WERI-Rb-1 (cell line): ENCODE measurements at regions not wholly inside any gene's neighbourhood (a gene's known extent, or its start where the extent isn't known, plus 50 kb on each side); places are given as distances from the start of the nearest gene placed in this dataset.
"Not testable (repeated sequence)": the region's sequence is repeated elsewhere in the genome, so short reads cannot be mapped to it uniquely, and the experiment has no call there.

Experiments
- DNase-seq: peaks from one replicate; pipeline ENCODE4 v3.0.0-alpha.2; 2020
- H3K27ac ChIP-seq: fragments of 250-450 bp; sonication (Bioruptor Pico); 2 replicates; pipeline ENCODE4 v1.5.1; 2020; ENCODE audit warnings: mild to moderate bottlenecking, moderate library complexity
- H3K27me3 ChIP-seq: fragments of 250-450 bp; sonication (Bioruptor Pico); 2 replicates; pipeline ENCODE4 v1.5.1; 2021; ENCODE audit warnings: mild to moderate bottlenecking, low read depth, moderate library complexity; ENCODE audit not compliant: insufficient read depth, severe bottlenecking
- H3K36me3 ChIP-seq: fragments of 250-450 bp; sonication (Bioruptor Pico); 2 replicates; pipeline ENCODE4 v1.5.1; 2020; ENCODE audit warnings: mild to moderate bottlenecking, moderate library complexity
- H3K4me3 ChIP-seq: 2 replicates; pipeline ENCODE4 v1.5.1; 2011; ENCODE audit warnings: low read depth, mild to moderate bottlenecking, control low read depth, low read length
- H3K9me3 ChIP-seq: fragments of 250-450 bp; sonication (Bioruptor Pico); 2 replicates; pipeline ENCODE4 v1.5.1; 2021; ENCODE audit warnings: mild to moderate bottlenecking, moderate library complexity; ENCODE audit not compliant: severe bottlenecking
- CTCF ChIP-seq: IDR thresholded peaks from 2 replicates; pipeline ENCODE4 v1.5.1; 2011; ENCODE audit warnings: low read depth, mild to moderate bottlenecking, control low read depth, inconsistent platforms, low read length

- Histone ChIP-seq H3K27me3 (no peaks in the 10 kb centered on the region), H3K9me3 (no peaks in the 10 kb centered on the region), H3K27ac (no peak overlapping the region), H3K36me3 (no peaks in the 10 kb centered on the region), H3K4me3 (no peak overlapping the region)
- TF ChIP-seq CTCF: no peak
- DNase-seq: no peak
Measured at GRCh38 chr12:19620222-19620621, 180.9 kb downstream of the AEBP2 start.

- no peak for TF ChIP-seq CTCF
- Histone ChIP-seq H3K36me3 (no peaks in the 10 kb centered on the region), H3K9me3 (no peaks in the 10 kb centered on the region), H3K27ac (no peak overlapping the region), H3K4me3 (no peak overlapping the region), H3K27me3 (no peaks in the 10 kb centered on the region)
- no peak for DNase-seq
Measured at GRCh38 chr12:19623751-19624399, 184.6 kb downstream of the AEBP2 start.

- H3K27ac ChIP-seq: no peak overlapping the region
- no peak for TF ChIP-seq CTCF
- no peaks in the 10 kb centered on the region for H3K36me3 ChIP-seq
- no peak for DNase-seq
- H3K4me3 ChIP-seq: no peak overlapping the region
- H3K27me3 ChIP-seq: no peaks in the 10 kb centered on the region
- H3K9me3 ChIP-seq: no peaks in the 10 kb centered on the region
Measured at GRCh38 chr12:19624491-19624890, 185.2 kb downstream of the AEBP2 start.

- not testable (repeated sequence) for DNase-seq, H3K9me3 ChIP-seq, H3K4me3 ChIP-seq, H3K27ac ChIP-seq, H3K36me3 ChIP-seq, H3K27me3 ChIP-seq
Measured at GRCh38 chr12:19625551-19625950, 186.3 kb downstream of the AEBP2 start.

- H3K4me3 ChIP-seq: no peak overlapping the region
- TF ChIP-seq CTCF: no peak
- no peaks in the 10 kb centered on the region for H3K9me3 ChIP-seq
- H3K27me3 ChIP-seq: no peaks in the 10 kb centered on the region
- H3K27ac ChIP-seq: no peak overlapping the region
- DNase-seq: no peak
- H3K36me3 ChIP-seq: no peaks in the 10 kb centered on the region
Measured at GRCh38 chr12:19627719-19628118, 188.4 kb downstream of the AEBP2 start.

GRCh38 chr12:19630536-19630935, 191.2 kb downstream of the AEBP2 start:
- no peaks in the 10 kb centered on the region for H3K27me3 ChIP-seq
- no peaks in the 10 kb centered on the region for H3K36me3 ChIP-seq
- no peaks in the 10 kb centered on the region for H3K9me3 ChIP-seq
- H3K27ac ChIP-seq: no peak overlapping the region
- TF ChIP-seq CTCF: no peak
- no peak for DNase-seq
- H3K4me3 ChIP-seq: no peak overlapping the region
